ENCODE measurements at regions not wholly inside any gene's neighbourhood (a gene's known extent, or its start where the extent isn't known, plus 50 kb on each side); places are given as distances from the start of the nearest gene placed in this dataset.

- no peak overlapping the region for H3K4me3 ChIP-seq (ENCODE audit: insufficient read depth, low read depth, low read length)
- H3K9ac ChIP-seq (ENCODE audit: low read depth, low read length) = no peak overlapping the region
- H3K36me3 ChIP-seq (ENCODE audit: control insufficient read depth, insufficient read depth, low read length) = no peaks in the 10 kb centered on the region
- no peak overlapping the region for H2BK15ac ChIP-seq (ENCODE audit: low read depth, low read length)
- H3K27ac ChIP-seq (ENCODE audit: insufficient read depth, low read length) = no peak overlapping the region
- intact Hi-C loops (cut with micrococcal nuclease) (no loop called here), dilution Hi-C loops (cut with HindIII; ENCODE audit: low sequenced_read_pairs, unreplicated experiment) (no loop called here), in situ Hi-C loops (cut with MboI; ENCODE audit: low sequenced_read_pairs) (no loop called here)
- ATAC-seq (ENCODE audit: low read depth) (no peak), DNase-seq (no peak)
- TF ChIP-seq CEBPB (IDR thresholded peaks at IDR 0.05; ENCODE audit: low read depth, low read length) = no peak
- no peak for TF ChIP-seq CTCF (conservative IDR thresholded peaks at IDR 0.05; ENCODE audit: low read depth, low read length)
- TF ChIP-seq NFE2L2 (IDR thresholded peaks at IDR 0.05; ENCODE audit: low read depth, low read length) = no peak
- TF ChIP-seq MAFK (IDR thresholded peaks at IDR 0.05; ENCODE audit: low read depth, low read length) = no peak
- TF ChIP-seq MAZ (IDR thresholded peaks at IDR 0.05; ENCODE audit: borderline replicate concordance, low read depth, low read length) = no peak
- TF ChIP-seq RFX5 (IDR thresholded peaks at IDR 0.05; ENCODE audit: low read depth, low read length) = no peak
- TF ChIP-seq POLR2A (IDR thresholded peaks at IDR 0.05; ENCODE audit: low read depth, low read length) = no peak
- no peak for TF ChIP-seq RCOR1 (IDR thresholded peaks at IDR 0.05; ENCODE audit: insufficient replicate concordance, low read length)
- TF ChIP-seq ELK1 (IDR thresholded peaks at IDR 0.05; ENCODE audit: borderline replicate concordance, low read depth, low read length) = no peak
- WGBS, 2 experiments (ENCODE audit: extremely low coverage in 2 of 2, insufficient read length in 1 of 2) = no CpG with 5 or more reads among the region's 6 CpGs
- no peak overlapping the region for H3K56ac ChIP-seq (ENCODE audit: extremely low read depth, insufficient read depth, low read length)
- H3K9me1 ChIP-seq (ENCODE audit: insufficient read depth, low read length) = no peaks in the 10 kb centered on the region
- no peak overlapping the region for H3K23ac ChIP-seq (ENCODE audit: low read depth, low read length)
- no peak overlapping the region for H4K91ac ChIP-seq (ENCODE audit: insufficient read depth, low read depth, low read length)
- H2AK9ac ChIP-seq (replicated peaks; ENCODE audit: low read depth, low read length, poor library complexity) = no peak overlapping the region
- no peaks in the 10 kb centered on the region for H4K20me1 ChIP-seq (ENCODE audit: insufficient read depth, low read length)
- H3K9me3 ChIP-seq (ENCODE audit: control insufficient read depth, insufficient read depth, low read length) = no peaks in the 10 kb centered on the region
- BruUV-seq (replicated peaks) = no TSS peak
- no peaks in the 10 kb centered on the region for H3K4me1 ChIP-seq (ENCODE audit: control insufficient read depth, insufficient read depth, low read length)
- ChIA-PET CTCF (no interaction called here), POLR2A (ENCODE audit: unreplicated experiment) (no interaction called here)
- no peaks in the 10 kb centered on the region for H3K79me1 ChIP-seq (ENCODE audit: low read depth in 1 of 2, low read length in 2 of 2)
- no peak overlapping the region for H4K8ac ChIP-seq (ENCODE audit: low read depth in 2 of 2, low read length in 2 of 2)
- H3K14ac ChIP-seq (replicated peaks; ENCODE audit: low read depth, low read length) = no peak overlapping the region
- H2BK20ac ChIP-seq (ENCODE audit: low read depth, low read length) = no peak overlapping the region
- no peaks in the 10 kb centered on the region for H3K27me3 ChIP-seq (ENCODE audit: control insufficient read depth, insufficient read depth, low read length)
- H2BK120ac ChIP-seq (ENCODE audit: low read depth, low read length) = no peak overlapping the region
- H2BK5ac ChIP-seq (ENCODE audit: low read depth, low read length, poor library complexity, severe bottlenecking) = no peak overlapping the region
- H3K4ac ChIP-seq (ENCODE audit: low read depth, low read length) = no peak overlapping the region
- no peak overlapping the region for H3K4me2 ChIP-seq (ENCODE audit: low read depth, low read length)
- H2AFZ ChIP-seq (replicated peaks; ENCODE audit: low read length, poor library complexity) = no peak overlapping the region
- H4K5ac ChIP-seq (ENCODE audit: low read depth, low read length) = no peak overlapping the region
- no peak overlapping the region for H3K18ac ChIP-seq (ENCODE audit: low read depth, low read length)
- no peak overlapping the region for H2AK5ac ChIP-seq (ENCODE audit: low read depth, low read length)
These were observed 161.9 kb upstream of the ATP11B start for GRCh38 chr3:182631183-182632076.
